ENCODE measurements at regions not wholly inside any gene's neighbourhood (a gene's known extent, or its start where the extent isn't known, plus 50 kb on each side); places are given as distances from the start of the nearest gene placed in this dataset.

- no peaks in the 10 kb centered on the region for H3K79me2 ChIP-seq (ENCODE audit: control insufficient read depth in 1 of 2, insufficient read depth in 2 of 2, low read length in 2 of 2)
- no peak overlapping the region for H3K27ac ChIP-seq (ENCODE audit: low read depth, low read length)
- no peaks in the 10 kb centered on the region for H3K4me1 ChIP-seq (replicated peaks in 1 of 4; ENCODE audit: control insufficient read depth in 3 of 4, insufficient read depth in 4 of 4, low read length in 3 of 4)
- no peaks in the 10 kb centered on the region for H3K9me3 ChIP-seq (ENCODE audit: insufficient read depth in 2 of 2, low read depth in 1 of 2, low read length in 1 of 2)
- no peak overlapping the region for H2BK15ac ChIP-seq (ENCODE audit: low read length)
- H3K18ac ChIP-seq (ENCODE audit: extremely low read depth, low read length), result no peak overlapping the region
- no peak overlapping the region for H2BK120ac ChIP-seq (replicated peaks; ENCODE audit: low read depth, low read length)
- no peak overlapping the region for H4K5ac ChIP-seq (ENCODE audit: insufficient read length, low read depth, low read length)
- no peak overlapping the region for H4K8ac ChIP-seq (ENCODE audit: extremely low read depth, insufficient read depth, low read length)
- H3K36me3 ChIP-seq (ENCODE audit: control insufficient read depth in 2 of 4, insufficient read depth in 4 of 4, low read length in 3 of 4), result no peaks in the 10 kb centered on the region
- H3K9ac ChIP-seq (replicated peaks in 1 of 4; ENCODE audit: extremely low read depth in 1 of 4, low read depth in 3 of 4, low read length in 3 of 4), result no peak overlapping the region
- H3K14ac ChIP-seq (ENCODE audit: insufficient read length), result no peak overlapping the region
- H4K20me1 ChIP-seq (replicated peaks in 1 of 2; ENCODE audit: control insufficient read depth in 1 of 2, insufficient read depth in 2 of 2, low read length in 2 of 2), result no peaks in the 10 kb centered on the region
- H2BK20ac ChIP-seq (ENCODE audit: low read length), result no peak overlapping the region
- no peaks in the 10 kb centered on the region for H3K23me2 ChIP-seq (ENCODE audit: low read depth, low read length)
- H3K27me3 ChIP-seq (replicated peaks in 1 of 4; ENCODE audit: control insufficient read depth in 3 of 4, extremely low read depth in 1 of 4, insufficient read depth in 3 of 4, low read length in 3 of 4), result no peaks in the 10 kb centered on the region
- H3K56ac ChIP-seq (replicated peaks; ENCODE audit: insufficient read length, low read depth, low read length), result no peak overlapping the region
- H3K4ac ChIP-seq (replicated peaks; ENCODE audit: insufficient read length, low read depth, low read length), result no peak overlapping the region
- H3K79me1 ChIP-seq (ENCODE audit: low read depth, low read length), result no peaks in the 10 kb centered on the region
- no peak overlapping the region for H3K23ac ChIP-seq (ENCODE audit: insufficient read length)
- FAIRE-seq (no peak), DNase-seq (ENCODE audit: low read depth in 1 of 2, low spot score in 2 of 2) (no peak)
- CTCF ChIA-PET (ENCODE audit: partially characterized antibody), result interaction anchor here (0.8 to 2.8 kb wide), 4 partner anchors 10 to 213 kb away, joined by 3 to 8 read pairs (median 3); no protein-coding TSS in a partner anchor
- no peak overlapping the region for H2AFZ ChIP-seq (ENCODE audit: low read length)
- POLR2A ChIA-PET (ENCODE audit: partially characterized antibody), result no interaction called here
- no peak overlapping the region for H3K4me2 ChIP-seq (ENCODE audit: insufficient read depth in 1 of 2, low read depth in 2 of 2, low read length in 2 of 2)
- no peak overlapping the region for H4K91ac ChIP-seq (replicated peaks; ENCODE audit: insufficient read length, low read length)
- no peak overlapping the region for H3K4me3 ChIP-seq (ENCODE audit: extremely low read depth in 1 of 4, insufficient read depth in 2 of 4, low read depth in 3 of 4, low read length in 4 of 4)
- H2BK5ac ChIP-seq (ENCODE audit: low read depth, low read length), result no peak overlapping the region
- WGBS, 2 experiments (ENCODE audit: extremely low coverage in 1 of 2, insufficient coverage in 1 of 2, insufficient read length in 1 of 2, insufficient replicate concordance in 2 of 2, low coverage in 1 of 2, low lambda C conversion rate in 2 of 2, missing lambda C conversion rate in 1 of 2), result 100% methylated on average over 2 of the region's 2 CpGs; no CpG with 5 or more reads in 1 of the 2 experiments
- no peak overlapping the region for H2BK12ac ChIP-seq (ENCODE audit: low read depth, low read length)
- H2AK5ac ChIP-seq (ENCODE audit: low read depth, low read length), result no peak overlapping the region
- TF ChIP-seq TCF12 (IDR thresholded peaks at IDR 0.05; ENCODE audit: low read depth, low read length), result no peak
- no peak for TF ChIP-seq CTCF (IDR thresholded peaks at IDR 0.05; ENCODE audit: control extremely low read depth in 1 of 3, insufficient read depth in 1 of 3, low read depth in 1 of 3, low read length in 3 of 3)
- no peak for TF ChIP-seq CBX5 (IDR thresholded peaks at IDR 0.05; ENCODE audit: low read depth, low read length)
- TF ChIP-seq PHF8 (conservative IDR thresholded peaks at IDR 0.05; ENCODE audit: low read depth, low read length), result no peak
- TF ChIP-seq TEAD4 (IDR thresholded peaks at IDR 0.05; ENCODE audit: low read depth, low read length), result no peak
- TF ChIP-seq YY1 (IDR thresholded peaks at IDR 0.05; ENCODE audit: low read depth, low read length), result no peak
- TF ChIP-seq EZH2 (IDR thresholded peaks at IDR 0.05; ENCODE audit: low read depth, low read length, severe bottlenecking), result no peak
- TF ChIP-seq BACH1 (IDR thresholded peaks at IDR 0.05; ENCODE audit: low read length), result no peak
- TF ChIP-seq, protein P1, sequence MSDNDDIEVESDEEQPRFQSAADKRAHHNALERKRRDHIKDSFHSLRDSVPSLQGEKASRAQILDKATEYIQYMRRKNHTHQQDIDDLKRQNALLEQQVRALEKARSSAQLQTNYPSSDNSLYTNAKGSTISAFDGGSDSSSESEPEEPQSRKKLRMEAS (IDR thresholded peaks at IDR 0.05), result no peak
- no peak for TF ChIP-seq HDAC6 (IDR thresholded peaks at IDR 0.05; ENCODE audit: low read depth, low read length)
- TF ChIP-seq RBBP5 (IDR thresholded peaks at IDR 0.05; ENCODE audit: borderline replicate concordance, low read depth, low read length), result no peak
- TF ChIP-seq KDM1A (IDR thresholded peaks at IDR 0.05; ENCODE audit: borderline replicate concordance, low read length), result no peak
- no peak for TF ChIP-seq RXRA (IDR thresholded peaks at IDR 0.05; ENCODE audit: insufficient read depth, low read depth, low read length)
These were observed 572.6 kb downstream of the TLE4 start for GRCh38 chr9:80144406-80144805.
